ENCODE measurements at regions not wholly inside any gene's neighbourhood (a gene's known extent, or its start where the extent isn't known, plus 50 kb on each side); places are given as distances from the start of the nearest gene placed in this dataset.

- no peak for TF ChIP-seq POLR2A (IDR thresholded peaks at IDR 0.05; ENCODE audit: low read length)
- TF ChIP-seq GATA1 (IDR thresholded peaks at IDR 0.05; ENCODE audit: low read depth, low read length), result no peak
Measured at GRCh38 chr11:104736502-104736901, 161.8 kb downstream of the CASP12 start.
